Tibial nerve (tissue), 3 donors: ENCODE measurements at regions not wholly inside any gene's neighbourhood (a gene's known extent, or its start where the extent isn't known, plus 50 kb on each side); places are given as distances from the start of the nearest gene placed in this dataset.

Experiments used
- CTCF ChIP-seq, 5 experiments: fragments of 200-600 bp in 3 of 5; fragments of 450-650 bp in 2 of 5; sonication (generic) in 3 of 5; IDR thresholded peaks; one replicate each; pipeline ENCODE4 v1.5.1; 2016 to 2019; ENCODE audit warnings: antibody characterized with exemption in 5 of 5, mild to moderate bottlenecking in 3 of 5, moderate library complexity in 2 of 5
- POLR2A ChIP-seq, 2 donors: fragments of 450-650 bp; IDR thresholded peaks; one replicate each; pipeline ENCODE4 v1.6.1; 2017; ENCODE audit warnings: antibody characterized with exemption in 2 of 2, mild to moderate bottlenecking in 2 of 2, moderate library complexity in 2 of 2

GRCh38 chr2:4942441-4942840, 749.7 kb upstream of the SOX11 start:
- TF ChIP-seq POLR2A (IDR thresholded peaks at IDR 0.05): no peak
- TF ChIP-seq CTCF (IDR thresholded peaks at IDR 0.05): no peak
